ENCODE measurements at regions not wholly inside any gene's neighbourhood (a gene's known extent, or its start where the extent isn't known, plus 50 kb on each side); places are given as distances from the start of the nearest gene placed in this dataset.

DNA sequence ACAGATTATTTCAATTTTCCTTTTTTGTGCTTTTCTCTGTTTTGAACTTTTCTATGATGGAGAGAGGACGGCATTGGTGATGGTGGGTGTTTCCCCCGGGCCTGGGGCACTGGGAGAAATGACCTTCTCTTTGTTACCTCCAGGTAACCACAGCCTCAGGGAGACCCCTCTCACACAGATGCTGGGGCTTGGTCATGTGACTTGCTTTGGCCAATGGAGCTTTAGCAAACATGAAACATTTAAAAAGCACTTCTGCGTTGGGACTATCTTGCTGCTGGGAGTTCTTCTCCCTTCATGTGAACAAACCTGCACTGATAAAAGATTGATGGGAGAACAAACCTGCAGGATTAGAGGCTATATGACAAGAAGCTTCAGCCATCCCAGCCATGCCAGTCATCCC, 122.9 kb downstream of the NGF start:
- 93 to 96% methylated on average over 3 of the region's 3 CpGs for WGBS, 2 donors

DNA sequence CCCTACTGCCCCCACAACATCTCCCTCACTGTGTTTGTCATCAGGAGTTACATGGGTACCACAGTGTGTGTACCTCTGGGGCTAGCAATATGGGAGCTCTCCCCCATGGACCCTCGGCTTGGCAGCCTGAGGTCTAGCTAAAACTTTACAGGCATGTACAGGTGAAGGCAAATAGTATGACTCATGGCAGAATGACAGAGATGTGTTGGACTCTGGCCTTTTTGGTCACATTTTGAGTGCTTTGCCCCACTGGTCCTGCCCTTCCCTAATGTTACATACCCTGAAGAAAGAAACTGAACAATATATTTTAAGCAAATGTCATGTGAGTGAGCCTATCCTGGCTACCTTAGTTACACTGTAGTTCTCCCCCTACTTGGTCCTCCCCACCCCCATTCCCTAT, 124.0 kb downstream of the NGF start:
- H3K9me3 ChIP-seq: no peaks in the 10 kb centered on the region
- TF ChIP-seq EP300 (IDR thresholded peaks at IDR 0.05) (no peak), POLR2A (IDR thresholded peaks at IDR 0.05) (no peak)
- TF ChIP-seq, protein P1, sequence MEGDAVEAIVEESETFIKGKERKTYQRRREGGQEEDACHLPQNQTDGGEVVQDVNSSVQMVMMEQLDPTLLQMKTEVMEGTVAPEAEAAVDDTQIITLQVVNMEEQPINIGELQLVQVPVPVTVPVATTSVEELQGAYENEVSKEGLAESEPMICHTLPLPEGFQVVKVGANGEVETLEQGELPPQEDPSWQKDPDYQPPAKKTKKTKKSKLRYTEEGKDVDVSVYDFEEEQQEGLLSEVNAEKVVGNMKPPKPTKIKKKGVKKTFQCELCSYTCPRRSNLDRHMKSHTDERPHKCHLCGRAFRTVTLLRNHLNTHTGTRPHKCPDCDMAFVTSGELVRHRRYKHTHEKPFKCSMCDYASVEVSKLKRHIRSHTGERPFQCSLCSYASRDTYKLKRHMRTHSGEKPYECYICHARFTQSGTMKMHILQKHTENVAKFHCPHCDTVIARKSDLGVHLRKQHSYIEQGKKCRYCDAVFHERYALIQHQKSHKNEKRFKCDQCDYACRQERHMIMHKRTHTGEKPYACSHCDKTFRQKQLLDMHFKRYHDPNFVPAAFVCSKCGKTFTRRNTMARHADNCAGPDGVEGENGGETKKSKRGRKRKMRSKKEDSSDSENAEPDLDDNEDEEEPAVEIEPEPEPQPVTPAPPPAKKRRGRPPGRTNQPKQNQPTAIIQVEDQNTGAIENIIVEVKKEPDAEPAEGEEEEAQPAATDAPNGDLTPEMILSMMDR (IDR thresholded peaks at IDR 0.05): no peak
- 80 to 94% methylated on average over 1 of the region's 1 CpG for WGBS, 2 donors

More for the DNA sequence above, 122.9 kb downstream of the NGF start:
- H3K36me3 ChIP-seq: no peaks in the 10 kb centered on the region
- H3K27me3 ChIP-seq: no peaks in the 10 kb centered on the region
- TF ChIP-seq, protein P1 (IDR thresholded peaks at IDR 0.05): no peak
- TF ChIP-seq POLR2A (IDR thresholded peaks at IDR 0.05) (no peak), EP300 (IDR thresholded peaks at IDR 0.05) (no peak)
- no peaks in the 10 kb centered on the region for H3K9me3 ChIP-seq
- H3K27ac ChIP-seq: no peak overlapping the region
- H3K4me1 ChIP-seq: peaks cover 0 to 12% (median 0%) of the 10 kb centered on the region in 4 donors
- DNase-seq (ENCODE audit: low spot score in 2 of 2): no peak
- H3K4me3 ChIP-seq: no peak overlapping the region

DNA sequence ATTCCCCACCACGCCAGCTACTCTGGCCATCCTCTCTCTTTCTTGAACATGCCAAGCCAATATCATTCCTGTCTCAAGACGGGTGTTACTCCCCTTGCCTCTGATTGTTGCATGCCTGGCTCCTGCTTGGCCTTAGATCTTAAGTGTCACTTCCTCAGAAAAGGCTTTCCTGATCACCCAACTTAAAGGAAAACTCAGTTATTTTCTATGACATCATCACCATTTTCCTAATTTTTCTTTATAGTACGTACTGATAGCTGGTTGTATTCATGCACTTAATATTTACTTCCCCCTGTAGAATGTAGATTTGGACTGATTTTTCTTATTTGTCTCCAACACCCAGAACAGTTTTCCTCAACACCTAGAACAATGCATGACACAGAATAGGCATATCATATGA, 123.8 kb upstream of the TSPAN2 start:
- 91 to 92% methylated on average over 3 of the region's 3 CpGs for WGBS, 2 donors
- TF ChIP-seq, protein P1 (IDR thresholded peaks at IDR 0.05): no peak
- TF ChIP-seq POLR2A (IDR thresholded peaks at IDR 0.05) (no peak), EP300 (IDR thresholded peaks at IDR 0.05) (no peak)
- Histone ChIP-seq H3K4me1 (peaks cover 0 to 12% (median 0%) of the 10 kb centered on the region in 4 donors), H3K27me3 (no peaks in the 10 kb centered on the region), H3K4me3 (no peak overlapping the region), H3K36me3 (no peaks in the 10 kb centered on the region), H3K9me3 (no peaks in the 10 kb centered on the region), H3K27ac (no peak overlapping the region)
- DNase-seq (ENCODE audit: low spot score in 2 of 2): no peak

More for the DNA sequence above, 124.0 kb downstream of the NGF start:
- Histone ChIP-seq H3K4me3 (no peak overlapping the region), H3K36me3 (no peaks in the 10 kb centered on the region), H3K4me1 (peaks cover 0 to 12% (median 0%) of the 10 kb centered on the region in 4 donors), H3K27ac (no peak overlapping the region), H3K27me3 (no peaks in the 10 kb centered on the region)
- DNase-seq (ENCODE audit: low spot score in 2 of 2): no peak

DNA sequence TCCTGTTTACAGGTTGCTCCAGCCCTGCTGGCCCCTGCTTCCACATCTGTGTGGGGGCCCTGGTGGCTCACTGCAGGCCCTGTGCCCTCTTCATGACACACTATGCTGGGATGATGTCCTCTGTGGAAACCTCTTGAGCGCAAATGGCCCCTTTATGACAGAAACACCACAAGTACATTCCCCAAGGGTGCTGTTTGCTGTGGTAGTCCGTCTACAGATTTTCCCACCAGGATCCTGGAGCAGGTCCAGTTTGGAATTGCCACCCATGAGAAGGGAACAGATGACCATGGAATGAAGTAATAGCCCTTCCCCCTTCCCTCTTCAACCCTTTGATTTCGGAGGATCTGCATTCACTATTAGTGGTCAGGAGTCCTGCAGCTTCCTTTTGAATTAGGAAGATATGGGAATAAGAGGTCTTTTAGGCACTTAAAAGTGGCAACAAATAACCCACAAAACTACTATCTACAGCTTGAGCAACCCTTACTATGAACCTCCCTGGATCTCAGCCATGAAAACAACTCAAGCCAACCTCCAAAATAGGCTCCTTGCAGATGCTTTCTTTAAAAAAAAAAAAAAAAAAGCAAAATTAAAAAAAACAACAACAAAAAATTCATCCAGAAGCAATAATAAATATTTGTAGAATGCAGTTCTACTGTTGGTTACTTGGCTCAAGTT, 121.9 kb upstream of the TSPAN2 start:
- 59 to 64% methylated on average over 3 of the region's 3 CpGs for WGBS, 2 donors
- TF ChIP-seq POLR2A (IDR thresholded peaks at IDR 0.05) (no peak), EP300 (IDR thresholded peaks at IDR 0.05) (no peak)
- TF ChIP-seq, protein P1 (IDR thresholded peaks at IDR 0.05): no peak
- Histone ChIP-seq H3K27me3 (no peaks in the 10 kb centered on the region), H3K9me3 (no peaks in the 10 kb centered on the region), H3K27ac (no peak overlapping the region), H3K36me3 (no peaks in the 10 kb centered on the region), H3K4me3 (no peak overlapping the region), H3K4me1 (no peaks in the 10 kb centered on the region)
- DNase-seq (ENCODE audit: low spot score in 2 of 2): no peak

DNA sequence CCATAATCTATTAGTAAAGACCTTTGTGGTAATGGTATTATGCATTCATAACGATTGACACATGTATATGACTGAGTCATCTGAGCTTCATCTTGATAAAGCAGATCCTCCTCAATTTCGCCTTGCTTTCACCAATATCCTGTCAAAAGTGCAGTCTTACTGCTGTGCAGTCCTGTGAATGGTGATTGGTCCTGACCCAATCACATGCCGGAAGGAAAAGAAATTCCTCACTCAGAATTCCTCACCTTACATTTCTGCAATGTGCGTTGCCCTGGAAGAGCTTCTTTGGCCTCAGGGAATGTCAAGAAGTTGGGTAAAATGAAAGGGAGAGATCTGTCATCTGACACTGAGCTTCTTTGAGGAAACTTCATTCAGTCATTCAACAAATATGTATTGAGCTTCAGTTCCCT, 121.0 kb upstream of the TSPAN2 start:
- Histone ChIP-seq H3K36me3 (no peaks in the 10 kb centered on the region), H3K4me1 (no peaks in the 10 kb centered on the region), H3K27me3 (no peaks in the 10 kb centered on the region), H3K27ac (no peak overlapping the region), H3K9me3 (no peaks in the 10 kb centered on the region), H3K4me3 (no peak overlapping the region)
- TF ChIP-seq EP300 (IDR thresholded peaks at IDR 0.05) (no peak), POLR2A (IDR thresholded peaks at IDR 0.05) (no peak)
- TF ChIP-seq, protein P1 (IDR thresholded peaks at IDR 0.05): no peak
- WGBS, 2 donors: 89 to 94% methylated on average over 4 of the region's 4 CpGs
- no peak for DNase-seq (ENCODE audit: low spot score in 2 of 2)
